A549 (cell line): ENCODE measurements at regions not wholly inside any gene's neighbourhood (a gene's known extent, or its start where the extent isn't known, plus 50 kb on each side); places are given as distances from the start of the nearest gene placed in this dataset.

ENCODE experiments used
- CHD2 ChIP-seq: fragments of 150-350 bp; IDR thresholded peaks from 2 replicates; pipeline ENCODE4 v1.6.1; 2014; ENCODE audit warnings: low read length; ENCODE audit not compliant: partially characterized antibody
- GATA3 ChIP-seq: IDR thresholded peaks from 2 replicates; pipeline ENCODE4 v1.6.1; 2012; ENCODE audit warnings: borderline replicate concordance
- HEYL ChIP-seq: fragments of 250-450 bp; sonication (Bioruptor Pico); IDR thresholded peaks from 2 replicates; pipeline ENCODE4 v1.8.0; 2021; ENCODE audit warnings: mild to moderate bottlenecking, moderate library complexity
- KDM5A ChIP-seq: fragments of 200-600 bp; sonication (generic); IDR thresholded peaks from 2 replicates; pipeline ENCODE4 v1.6.1; 2016; ENCODE audit warnings: antibody characterized with exemption, mild to moderate bottlenecking
- MYC ChIP-seq: IDR thresholded peaks from 2 replicates; pipeline ENCODE4 v1.6.1; 2012; ENCODE audit warnings: mild to moderate bottlenecking, inconsistent platforms, low read length, improper control_type of control experiment, borderline replicate concordance
- NR3C1 ChIP-seq: fragments of >200 bp; sonication (Bioruptor Twin); formaldehyde crosslinking; IDR thresholded peaks from 3 replicates; pipeline ENCODE4 v1.6.1; 2017
- POLR2A ChIP-seq: IDR thresholded peaks from 2 replicates; pipeline ENCODE4 v1.6.1; 2012; ENCODE audit warnings: mild to moderate bottlenecking, low read length
- RAD21 ChIP-seq, 2 experiments: fragments of >200 bp in 1 of 2; sonication (Bioruptor Twin) in 1 of 2; formaldehyde crosslinking in 1 of 2; IDR thresholded peaks in 1 of 2; conservative IDR thresholded peaks in 1 of 2; 2 replicates in 1 of 2; 3 replicates in 1 of 2; pipeline ENCODE4 v1.6.1; 2012 to 2018; ENCODE audit warnings: inconsistent platforms in 1 of 2
- SMC3 ChIP-seq: fragments of >200 bp; sonication (Bioruptor Twin); formaldehyde crosslinking; IDR thresholded peaks from 3 replicates; pipeline ENCODE4 v1.6.1; 2018; ENCODE audit warnings: inconsistent platforms
- ZSCAN20 ChIP-seq: fragments of 250-450 bp; sonication (Bioruptor Pico); IDR thresholded peaks from 2 replicates; pipeline ENCODE4 v1.8.0; 2022; ENCODE audit warnings: mild to moderate bottlenecking, moderate library complexity
- TF ChIP-seq, protein P1 (sequence below): fragments of >200 bp; sonication (Bioruptor Twin); formaldehyde crosslinking; IDR thresholded peaks from 3 replicates; pipeline ENCODE4 v1.5.1; 2016
- TF ChIP-seq, protein P2 (sequence below): fragments of 200-600 bp; sonication (generic); IDR thresholded peaks from 2 replicates; pipeline ENCODE4 v1.6.1; 2016; ENCODE audit warnings: antibody characterized with exemption, mild to moderate bottlenecking, moderate library complexity
- TF ChIP-seq, protein P3 (sequence below): IDR thresholded peaks from 2 replicates; pipeline ENCODE4 v1.6.1; 2012

DNA sequence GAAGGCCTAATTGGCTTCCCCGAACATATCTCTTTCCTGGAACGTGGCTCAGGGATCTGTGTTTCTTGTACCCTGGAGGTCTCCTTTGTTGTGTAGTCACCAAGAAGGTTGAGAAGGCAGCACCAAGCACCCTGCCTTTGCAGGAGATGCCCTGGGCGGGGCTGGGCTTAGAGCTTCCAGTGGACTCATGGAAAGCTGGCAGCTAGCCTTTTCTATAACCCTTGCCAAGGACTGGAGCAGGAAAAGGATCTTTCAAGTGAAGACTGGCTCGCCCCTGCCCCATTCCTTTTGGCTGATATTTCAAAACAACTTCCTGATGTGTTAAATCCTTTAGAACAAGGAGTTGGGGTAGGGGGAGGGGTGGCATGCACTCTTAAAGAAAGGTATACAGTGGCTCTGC is 58.9 kb upstream of the EPHA6 start:
- TF ChIP-seq MYC = no peak
- TF ChIP-seq HEYL (CRISPR knock-in tag) = no peak
- TF ChIP-seq, protein P1, sequence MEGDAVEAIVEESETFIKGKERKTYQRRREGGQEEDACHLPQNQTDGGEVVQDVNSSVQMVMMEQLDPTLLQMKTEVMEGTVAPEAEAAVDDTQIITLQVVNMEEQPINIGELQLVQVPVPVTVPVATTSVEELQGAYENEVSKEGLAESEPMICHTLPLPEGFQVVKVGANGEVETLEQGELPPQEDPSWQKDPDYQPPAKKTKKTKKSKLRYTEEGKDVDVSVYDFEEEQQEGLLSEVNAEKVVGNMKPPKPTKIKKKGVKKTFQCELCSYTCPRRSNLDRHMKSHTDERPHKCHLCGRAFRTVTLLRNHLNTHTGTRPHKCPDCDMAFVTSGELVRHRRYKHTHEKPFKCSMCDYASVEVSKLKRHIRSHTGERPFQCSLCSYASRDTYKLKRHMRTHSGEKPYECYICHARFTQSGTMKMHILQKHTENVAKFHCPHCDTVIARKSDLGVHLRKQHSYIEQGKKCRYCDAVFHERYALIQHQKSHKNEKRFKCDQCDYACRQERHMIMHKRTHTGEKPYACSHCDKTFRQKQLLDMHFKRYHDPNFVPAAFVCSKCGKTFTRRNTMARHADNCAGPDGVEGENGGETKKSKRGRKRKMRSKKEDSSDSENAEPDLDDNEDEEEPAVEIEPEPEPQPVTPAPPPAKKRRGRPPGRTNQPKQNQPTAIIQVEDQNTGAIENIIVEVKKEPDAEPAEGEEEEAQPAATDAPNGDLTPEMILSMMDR = no peak
- TF ChIP-seq GATA3 = no peak
- no peak for TF ChIP-seq POLR2A
- TF ChIP-seq NR3C1 = no peak
- TF ChIP-seq, protein P2, sequence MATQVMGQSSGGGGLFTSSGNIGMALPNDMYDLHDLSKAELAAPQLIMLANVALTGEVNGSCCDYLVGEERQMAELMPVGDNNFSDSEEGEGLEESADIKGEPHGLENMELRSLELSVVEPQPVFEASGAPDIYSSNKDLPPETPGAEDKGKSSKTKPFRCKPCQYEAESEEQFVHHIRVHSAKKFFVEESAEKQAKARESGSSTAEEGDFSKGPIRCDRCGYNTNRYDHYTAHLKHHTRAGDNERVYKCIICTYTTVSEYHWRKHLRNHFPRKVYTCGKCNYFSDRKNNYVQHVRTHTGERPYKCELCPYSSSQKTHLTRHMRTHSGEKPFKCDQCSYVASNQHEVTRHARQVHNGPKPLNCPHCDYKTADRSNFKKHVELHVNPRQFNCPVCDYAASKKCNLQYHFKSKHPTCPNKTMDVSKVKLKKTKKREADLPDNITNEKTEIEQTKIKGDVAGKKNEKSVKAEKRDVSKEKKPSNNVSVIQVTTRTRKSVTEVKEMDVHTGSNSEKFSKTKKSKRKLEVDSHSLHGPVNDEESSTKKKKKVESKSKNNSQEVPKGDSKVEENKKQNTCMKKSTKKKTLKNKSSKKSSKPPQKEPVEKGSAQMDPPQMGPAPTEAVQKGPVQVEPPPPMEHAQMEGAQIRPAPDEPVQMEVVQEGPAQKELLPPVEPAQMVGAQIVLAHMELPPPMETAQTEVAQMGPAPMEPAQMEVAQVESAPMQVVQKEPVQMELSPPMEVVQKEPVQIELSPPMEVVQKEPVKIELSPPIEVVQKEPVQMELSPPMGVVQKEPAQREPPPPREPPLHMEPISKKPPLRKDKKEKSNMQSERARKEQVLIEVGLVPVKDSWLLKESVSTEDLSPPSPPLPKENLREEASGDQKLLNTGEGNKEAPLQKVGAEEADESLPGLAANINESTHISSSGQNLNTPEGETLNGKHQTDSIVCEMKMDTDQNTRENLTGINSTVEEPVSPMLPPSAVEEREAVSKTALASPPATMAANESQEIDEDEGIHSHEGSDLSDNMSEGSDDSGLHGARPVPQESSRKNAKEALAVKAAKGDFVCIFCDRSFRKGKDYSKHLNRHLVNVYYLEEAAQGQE = no peak
- TF ChIP-seq ZSCAN20 (CRISPR knock-in tag) = no peak
- TF ChIP-seq, protein P3, sequence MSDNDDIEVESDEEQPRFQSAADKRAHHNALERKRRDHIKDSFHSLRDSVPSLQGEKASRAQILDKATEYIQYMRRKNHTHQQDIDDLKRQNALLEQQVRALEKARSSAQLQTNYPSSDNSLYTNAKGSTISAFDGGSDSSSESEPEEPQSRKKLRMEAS = no peak
- no peak for TF ChIP-seq CHD2
- TF ChIP-seq RAD21 (conservative IDR thresholded peaks at IDR 0.05 in 1 of 2, IDR thresholded peaks at IDR 0.05 in 1 of 2) = no peak
- no peak for TF ChIP-seq SMC3
- no peak for TF ChIP-seq KDM5A
